ENCODE measurements at regions not wholly inside any gene's neighbourhood (a gene's known extent, or its start where the extent isn't known, plus 50 kb on each side); places are given as distances from the start of the nearest gene placed in this dataset.
"Not testable (repeated sequence)": the region's sequence is repeated elsewhere in the genome, so short reads cannot be mapped to it uniquely, and the experiment has no call there.

DNA sequence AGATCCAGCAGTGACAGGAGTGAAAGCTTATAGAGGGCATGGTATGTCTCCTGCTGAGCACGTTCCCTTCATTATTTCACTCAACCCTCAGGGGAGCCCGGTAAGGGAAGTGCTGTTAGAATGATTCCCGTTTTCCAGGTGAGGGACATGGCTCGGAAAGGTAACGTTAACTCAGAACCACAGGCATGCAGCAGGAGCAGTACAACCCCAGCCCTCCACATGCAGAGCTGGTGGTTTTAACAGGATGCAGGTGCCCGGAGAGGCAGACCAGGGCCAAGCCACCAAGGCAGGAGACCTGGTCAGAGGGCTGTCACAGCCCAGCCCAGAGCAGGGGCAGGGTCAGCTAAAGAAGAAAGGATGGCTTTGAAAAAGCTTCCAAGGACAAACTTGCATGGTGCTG lies 268.5 kb downstream of the SH3BP4 start:
- DNase-seq, result no peak

DNA sequence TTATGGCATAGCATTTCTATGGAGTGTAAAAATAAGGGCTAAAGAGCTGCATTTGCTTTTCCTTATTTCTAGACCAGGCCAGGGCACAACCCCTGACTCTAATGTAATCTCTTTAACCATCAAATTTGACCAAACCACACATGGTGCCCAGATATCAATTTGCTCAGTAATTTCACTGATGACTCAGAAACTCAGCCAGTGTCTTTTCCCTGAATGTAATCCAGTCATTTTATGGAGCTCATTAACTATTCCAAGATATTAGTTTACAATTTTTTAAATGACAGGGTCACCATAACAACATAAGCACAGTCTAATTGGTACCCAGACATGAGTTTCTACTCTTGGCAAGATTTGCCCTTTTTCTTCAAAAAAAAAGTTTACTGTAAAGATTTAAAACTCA lies 270.8 kb upstream of the AGAP1 start:
- no peak for DNase-seq

DNA sequence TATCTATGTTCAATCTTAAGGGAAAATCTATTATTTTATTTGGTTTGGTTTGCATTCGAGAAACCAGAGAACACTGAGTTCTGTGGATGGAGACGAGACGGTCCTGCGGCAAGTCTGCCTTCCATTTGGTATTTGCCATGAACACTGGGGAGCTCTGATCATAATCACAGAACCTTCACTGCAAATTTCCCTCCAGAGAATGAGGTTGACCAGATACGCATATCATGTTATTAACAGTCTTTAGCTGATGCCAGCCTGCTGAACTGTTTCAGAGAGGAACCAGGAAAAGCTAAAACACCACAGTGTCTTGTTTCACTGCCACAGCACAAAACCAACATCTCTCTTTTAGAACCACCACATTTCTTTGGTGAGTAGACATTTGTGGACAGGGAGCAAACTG lies 269.4 kb upstream of the AGAP1 start:
- DNase-seq, result no peak

DNA sequence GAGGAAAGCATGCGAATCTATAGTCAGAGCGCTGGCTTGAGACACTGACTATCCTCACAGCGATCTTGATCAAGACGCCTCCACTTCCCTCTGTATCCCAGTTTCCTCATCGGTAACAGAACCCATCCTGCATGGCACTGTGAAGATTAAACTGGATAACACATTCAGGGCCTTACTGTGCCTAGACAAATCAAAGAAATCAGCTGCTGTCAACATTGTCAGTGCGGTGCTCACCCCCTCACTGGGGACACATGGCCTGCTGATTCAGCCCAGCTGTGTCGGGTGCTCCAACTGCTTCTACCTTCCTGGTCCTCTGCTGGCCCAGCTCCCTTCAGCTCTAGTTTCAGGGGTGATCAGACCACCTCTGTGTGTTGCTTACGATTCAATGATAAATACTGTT lies 268.6 kb upstream of the AGAP1 start:
- no peak for DNase-seq

DNA sequence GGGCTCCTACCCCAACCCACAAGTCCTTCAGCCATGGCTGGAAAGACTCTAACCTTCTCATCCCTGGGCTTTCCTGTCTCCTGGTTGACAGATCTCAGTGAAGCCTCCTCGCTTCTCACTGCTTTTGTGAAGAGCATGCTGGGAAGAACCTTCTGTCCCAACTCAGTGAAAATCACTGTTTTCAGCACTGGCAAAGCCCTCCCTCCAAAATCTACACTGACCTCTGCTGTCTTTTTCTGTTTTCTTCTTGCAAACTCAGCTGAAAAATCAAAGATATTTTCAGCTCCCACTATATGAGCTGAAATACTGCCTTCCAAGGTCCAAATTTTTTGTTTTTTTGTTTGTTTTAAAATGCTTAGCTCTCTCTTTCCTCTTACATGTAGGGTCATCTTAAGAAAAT lies 266.3 kb upstream of the AGAP1 start:
- DNase-seq, result no peak

DNA sequence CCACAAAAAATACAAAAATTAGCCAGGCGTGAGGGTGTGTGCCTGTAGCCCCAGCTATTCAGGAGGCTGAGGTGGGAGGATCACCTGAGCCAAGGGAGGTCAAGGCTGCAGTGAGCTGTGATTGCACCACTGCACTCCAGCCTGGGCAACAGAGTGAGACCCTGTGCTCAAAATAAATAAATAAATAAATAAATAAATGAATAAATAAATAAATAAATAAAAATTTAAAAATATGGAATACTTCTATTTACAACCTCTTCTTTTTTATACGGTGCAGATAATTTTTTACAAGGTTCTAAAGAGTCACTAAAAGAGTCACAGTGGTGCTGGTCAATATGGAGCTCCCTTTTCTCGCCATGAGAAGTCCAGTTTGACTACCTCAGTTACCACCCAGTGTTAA lies 265.4 kb upstream of the AGAP1 start:
- not testable (repeated sequence) for DNase-seq

DNA sequence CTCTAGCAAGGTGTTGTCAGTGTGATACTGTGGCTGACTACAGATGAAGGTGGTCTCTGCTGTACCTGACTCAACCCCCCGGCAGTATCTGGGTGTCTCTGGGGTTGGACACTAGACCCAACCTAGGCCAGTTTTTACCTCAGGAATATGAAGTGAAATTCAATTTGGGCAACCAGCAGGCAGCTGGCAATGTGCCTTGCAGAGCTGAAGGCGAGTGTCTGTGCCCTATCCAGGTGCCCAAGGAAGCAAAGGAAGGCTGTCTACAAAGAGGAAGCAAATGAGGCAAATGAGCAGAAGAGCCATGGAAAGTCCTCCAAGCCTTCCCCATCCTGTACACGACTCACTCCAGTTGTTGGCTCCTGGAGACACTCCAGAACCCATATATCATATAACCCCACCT lies 264.6 kb upstream of the AGAP1 start:
- DNase-seq, result no peak

DNA sequence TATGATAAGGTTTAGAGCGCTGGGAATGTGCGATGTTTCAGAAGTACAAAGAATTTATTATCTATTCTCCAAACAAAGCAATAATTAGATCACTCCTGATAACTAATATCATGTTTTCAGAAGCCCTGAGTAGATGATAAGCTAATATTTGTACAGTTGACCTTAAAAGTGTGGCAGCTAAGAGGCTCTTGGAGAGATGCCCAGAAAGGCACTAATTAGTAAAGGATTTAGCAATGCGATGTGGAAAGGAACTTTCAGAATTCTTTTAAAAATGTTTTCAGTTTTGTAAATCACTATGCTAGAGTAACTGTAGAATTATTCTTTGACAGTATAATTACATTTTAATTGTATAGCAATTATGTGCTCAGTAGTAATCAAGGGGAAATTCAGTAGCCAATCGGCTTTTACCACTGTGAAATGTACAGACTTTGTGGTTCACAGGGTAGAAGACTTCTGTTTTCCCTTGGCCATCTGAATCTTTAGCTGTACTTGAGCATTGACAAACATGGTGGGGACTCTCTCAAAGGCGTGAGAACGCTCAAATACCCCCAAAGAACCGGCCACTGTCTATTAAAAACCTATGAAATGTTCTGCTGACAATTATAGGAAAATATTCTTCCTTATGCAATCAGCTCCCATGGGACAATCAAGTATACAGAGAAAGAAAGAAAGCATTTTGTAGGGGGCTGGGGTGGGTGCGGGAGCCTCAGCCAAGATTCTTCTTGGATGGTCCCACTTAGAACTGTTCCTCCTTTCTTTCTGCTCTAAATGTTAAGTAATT lies 262.8 kb upstream of the AGAP1 start:
- no peak for DNase-seq

DNA sequence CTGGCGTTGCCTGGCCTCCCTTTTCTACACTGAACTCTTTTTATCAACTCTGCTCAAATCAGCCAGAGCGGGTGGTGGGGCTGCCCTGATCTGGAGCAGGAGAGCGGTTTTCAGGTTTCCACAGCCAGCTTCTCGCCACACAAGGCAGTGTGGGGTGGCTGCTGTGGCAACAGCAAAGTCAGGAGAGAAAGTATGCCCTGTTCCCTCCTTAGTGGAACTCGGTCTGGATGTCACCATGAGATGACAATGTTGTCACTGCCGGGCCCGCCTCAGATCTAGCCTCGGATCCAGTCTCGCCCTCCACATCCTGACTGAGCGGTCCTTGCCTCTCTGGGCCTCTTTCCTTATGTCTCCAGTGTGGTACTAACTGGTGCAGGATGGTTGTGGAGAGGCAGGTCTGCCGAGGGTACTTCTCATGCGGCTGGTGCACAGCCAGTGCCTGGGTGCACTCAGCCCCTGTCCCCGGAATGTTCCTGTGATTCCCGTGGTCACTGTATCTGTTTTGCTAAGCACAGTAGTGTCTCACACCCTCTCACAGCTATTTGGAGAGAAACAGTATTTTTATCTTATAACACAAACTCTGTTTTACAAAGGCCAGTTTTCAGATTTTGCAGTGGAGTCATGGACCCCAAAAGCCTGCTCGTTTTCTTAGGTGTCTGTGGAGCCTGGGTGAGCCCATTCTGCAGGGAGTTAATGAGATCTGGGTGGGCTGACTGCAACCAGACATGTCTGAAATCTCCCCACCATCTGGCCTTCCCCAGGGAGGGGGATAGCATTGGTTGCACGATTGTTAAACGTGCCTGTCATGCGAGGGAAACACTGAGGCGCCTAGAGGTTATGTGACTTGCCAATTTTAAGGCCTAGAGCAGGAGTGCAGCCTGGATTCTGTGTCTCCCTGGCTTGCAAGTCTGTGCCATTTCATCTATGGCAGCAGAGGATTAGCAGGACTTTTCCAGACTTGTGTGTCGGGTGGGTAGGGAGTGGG lies 261.1 kb upstream of the AGAP1 start:
- DNase-seq, result no peak

DNA sequence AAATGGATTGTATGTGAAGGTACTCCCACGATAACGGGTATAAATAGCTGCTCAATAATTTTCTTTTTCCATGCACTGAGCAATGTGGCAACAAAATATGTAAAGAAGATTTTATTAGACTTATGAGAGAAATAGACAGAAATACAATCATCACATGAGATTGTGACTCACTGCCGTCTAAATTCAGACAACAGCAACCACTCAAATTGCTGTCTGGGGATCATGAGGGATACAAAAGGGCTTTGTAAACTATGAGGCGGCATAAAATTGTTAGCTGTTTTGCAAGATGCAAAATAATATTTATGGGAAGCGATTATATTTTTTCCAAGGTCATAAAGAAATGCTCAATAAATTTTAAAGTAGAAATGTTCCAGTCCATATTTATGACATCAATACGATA lies 259.1 kb upstream of the AGAP1 start:
- no peak for DNase-seq

DNA sequence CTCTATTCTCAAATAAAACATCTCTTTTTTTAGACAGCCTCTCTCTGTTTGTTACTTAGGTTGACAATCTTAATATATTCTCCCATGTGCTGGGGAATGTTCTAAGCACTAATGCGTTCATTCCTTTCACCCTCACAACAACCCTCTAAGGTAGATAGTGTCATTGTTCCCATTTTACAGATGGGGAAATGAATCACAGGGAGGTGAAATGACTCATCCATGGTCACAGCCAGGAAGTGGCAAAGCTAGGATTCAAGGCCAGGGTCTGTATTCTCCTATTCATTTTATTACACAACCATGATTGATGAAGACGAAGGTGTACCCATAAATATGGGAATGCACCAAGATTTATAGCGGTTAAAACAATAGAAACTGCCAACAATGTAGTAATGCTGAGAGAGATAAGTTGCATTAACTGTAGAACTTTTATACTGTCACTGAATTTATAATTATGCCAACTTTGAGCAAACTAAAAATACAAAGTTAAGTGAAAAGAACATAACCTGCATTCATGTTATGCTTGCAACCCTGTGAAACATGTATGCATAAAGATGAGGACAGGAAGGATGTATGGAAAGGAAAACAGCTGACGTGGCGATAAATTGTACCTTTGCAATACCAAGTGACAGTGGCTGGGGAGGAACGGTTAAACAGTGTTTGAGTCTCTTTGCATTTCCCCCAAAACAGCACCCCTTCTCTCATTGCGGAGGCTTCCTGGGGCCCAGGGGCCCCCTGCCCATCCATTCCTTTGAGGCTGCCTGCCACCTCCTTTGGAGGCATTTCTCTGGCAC lies 257.7 kb upstream of the AGAP1 start:
- DNase-seq, result no peak

DNA sequence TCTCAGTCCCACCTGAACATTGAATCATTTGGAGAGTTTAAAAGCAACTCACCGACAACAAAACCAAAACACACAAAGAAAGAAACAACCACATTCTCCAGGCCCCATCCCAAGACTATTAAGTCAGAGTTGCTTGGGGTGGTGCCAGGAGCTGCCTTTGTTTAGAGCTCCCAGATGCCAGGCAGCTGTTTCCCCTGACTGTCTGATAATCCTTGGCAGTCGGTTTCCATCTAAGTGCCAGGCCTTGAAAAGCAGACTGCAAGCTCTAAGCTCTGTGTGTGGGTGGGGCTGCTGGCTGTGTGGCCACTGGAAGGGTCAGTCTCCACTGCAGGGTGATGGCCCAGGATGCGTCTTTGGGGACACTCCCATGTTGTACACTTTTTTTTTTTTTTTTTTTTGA lies 255.3 kb upstream of the AGAP1 start:
- DNase-seq, result no peak

DNA sequence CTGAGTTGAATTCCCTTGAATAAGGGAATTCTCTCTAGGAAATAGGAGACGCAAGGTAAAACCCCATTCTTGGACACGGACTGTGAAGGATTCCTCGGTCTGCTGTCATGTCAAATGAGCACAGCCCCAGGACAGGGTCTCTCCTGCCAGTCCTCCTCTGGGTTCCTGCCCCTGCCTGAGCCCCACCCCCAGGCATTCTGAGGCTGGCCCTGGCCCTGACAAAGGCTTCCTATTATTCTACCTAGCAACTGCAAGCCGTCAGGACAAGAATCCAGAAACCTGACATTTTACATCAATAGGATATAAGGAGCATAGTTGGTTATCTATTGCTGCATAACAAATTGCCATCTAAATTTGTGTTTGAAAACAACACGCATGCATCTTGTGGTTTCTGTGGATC lies 253.3 kb upstream of the AGAP1 start:
- no peak for DNase-seq

DNA sequence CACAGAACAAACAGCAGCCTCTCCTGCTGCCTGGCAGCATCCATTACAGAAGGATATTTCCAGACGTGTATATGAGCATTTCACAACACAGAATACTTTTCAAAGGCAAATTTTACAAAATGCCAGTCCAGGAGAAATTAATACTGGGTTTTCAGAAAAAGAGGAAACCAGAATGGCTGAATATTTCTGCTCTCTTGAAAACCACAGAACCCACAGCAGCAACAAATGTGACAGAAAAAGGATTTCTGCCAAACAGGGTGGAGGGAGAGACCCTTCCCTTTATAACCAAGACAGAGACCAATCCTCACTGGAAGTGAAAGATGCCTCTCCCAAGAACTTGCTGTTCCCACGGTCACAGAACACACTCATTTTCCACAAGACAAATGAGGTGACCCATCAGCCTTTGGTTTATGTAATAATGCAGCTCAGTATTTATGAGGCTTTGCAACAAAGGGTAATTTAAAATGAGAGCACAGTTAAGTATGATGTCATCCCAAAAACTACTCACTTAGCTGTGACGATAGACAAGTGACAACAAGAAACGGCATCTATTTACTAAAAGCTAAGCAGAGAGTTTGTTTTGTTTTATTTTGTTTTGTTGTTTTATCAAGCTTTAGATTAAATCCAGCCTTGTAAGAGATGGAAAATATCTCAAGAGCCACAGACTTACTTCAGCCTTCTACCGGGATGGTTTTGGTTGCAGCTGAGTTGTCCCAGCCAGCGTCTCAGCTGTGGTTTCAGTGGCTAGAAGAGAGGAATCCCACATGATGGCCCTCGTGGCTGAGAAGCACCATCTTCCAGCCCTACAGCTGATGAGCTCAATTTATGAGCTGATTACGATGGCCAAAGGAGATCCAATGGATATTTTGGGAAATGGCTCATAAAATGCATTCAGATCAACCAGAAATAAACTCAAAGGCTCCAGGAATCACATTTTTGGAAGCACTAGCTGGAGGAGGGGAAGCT lies 249.3 kb upstream of the AGAP1 start:
- DNase-seq, result no peak

DNA sequence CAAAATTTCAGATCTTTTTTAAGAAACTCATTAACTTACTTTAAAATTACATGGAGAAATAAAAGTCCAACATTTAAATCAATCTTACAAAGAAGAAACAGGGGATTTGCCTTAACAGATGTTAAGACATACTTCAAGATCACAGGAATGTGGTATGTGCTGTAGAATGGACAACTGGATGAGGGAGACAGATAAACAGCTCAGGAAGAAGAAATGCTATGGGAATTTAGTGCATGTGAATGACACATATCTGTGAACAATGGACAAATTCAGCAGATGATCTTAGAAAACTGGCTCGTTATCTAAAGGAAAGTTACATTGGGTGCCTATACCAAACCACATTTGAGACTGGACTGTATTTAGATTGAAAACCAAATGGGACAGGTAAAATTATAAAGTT lies 246.8 kb upstream of the AGAP1 start:
- no peak for DNase-seq

DNA sequence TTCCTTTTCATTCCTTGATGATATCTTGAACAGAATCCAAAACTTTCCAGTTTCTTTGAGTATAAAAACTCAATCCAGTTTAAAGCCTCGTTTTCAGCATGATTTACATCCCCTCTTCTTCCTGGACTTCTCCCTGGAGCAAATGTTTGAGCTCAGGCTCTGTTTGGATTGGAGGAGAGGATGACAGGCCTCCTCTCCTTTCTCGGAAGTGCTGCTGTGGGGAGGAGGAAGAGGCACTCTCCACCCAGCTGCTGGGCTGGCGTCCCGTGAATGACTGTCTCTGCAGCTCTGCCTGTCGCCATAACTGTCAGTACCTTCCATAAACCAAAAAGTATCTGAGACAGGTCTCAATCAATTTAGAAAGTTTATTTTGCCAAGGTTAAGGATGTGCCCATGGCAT lies 238.2 kb upstream of the AGAP1 start:
- no peak for DNase-seq

DNA sequence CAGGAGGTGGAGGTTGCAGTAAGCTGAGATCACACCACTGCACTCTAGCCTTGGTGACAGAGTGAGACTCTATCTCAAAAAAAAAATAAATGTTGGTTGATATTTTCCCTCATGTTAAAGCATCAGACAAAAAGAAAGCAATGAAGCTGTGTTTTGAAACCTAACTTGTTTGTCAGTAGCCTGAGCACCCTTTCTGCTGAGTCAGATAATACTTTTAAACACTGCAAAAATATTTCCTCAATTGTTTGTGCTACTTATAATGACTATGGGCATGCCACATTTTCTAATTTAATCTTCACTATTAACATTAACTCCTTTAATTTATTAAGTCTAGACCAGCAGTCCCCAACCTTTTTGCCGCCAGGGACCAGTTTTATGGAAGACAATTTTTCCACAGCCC lies 236.3 kb upstream of the AGAP1 start:
- DNase-seq, result no peak

DNA sequence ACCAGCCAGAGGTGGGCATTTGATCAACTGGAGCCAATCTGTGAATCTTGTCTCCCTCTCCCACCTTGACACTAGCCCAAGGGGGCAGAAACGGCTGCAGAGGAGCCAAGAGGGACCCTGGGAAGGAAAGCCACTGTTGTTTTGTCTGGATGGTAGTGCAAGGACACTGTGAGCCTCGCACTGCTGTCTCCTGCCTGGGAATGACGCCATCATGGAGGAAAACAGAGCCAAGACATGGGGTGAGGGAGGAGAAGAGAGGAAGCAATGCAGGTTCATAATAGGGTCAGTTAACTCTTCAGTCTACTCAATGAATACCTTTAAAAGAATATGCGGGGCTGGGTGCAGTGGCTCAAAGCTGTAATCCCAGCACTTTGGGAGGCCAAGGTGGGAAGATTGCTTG lies 231.1 kb upstream of the AGAP1 start:
- DNase-seq, result no peak

DNA sequence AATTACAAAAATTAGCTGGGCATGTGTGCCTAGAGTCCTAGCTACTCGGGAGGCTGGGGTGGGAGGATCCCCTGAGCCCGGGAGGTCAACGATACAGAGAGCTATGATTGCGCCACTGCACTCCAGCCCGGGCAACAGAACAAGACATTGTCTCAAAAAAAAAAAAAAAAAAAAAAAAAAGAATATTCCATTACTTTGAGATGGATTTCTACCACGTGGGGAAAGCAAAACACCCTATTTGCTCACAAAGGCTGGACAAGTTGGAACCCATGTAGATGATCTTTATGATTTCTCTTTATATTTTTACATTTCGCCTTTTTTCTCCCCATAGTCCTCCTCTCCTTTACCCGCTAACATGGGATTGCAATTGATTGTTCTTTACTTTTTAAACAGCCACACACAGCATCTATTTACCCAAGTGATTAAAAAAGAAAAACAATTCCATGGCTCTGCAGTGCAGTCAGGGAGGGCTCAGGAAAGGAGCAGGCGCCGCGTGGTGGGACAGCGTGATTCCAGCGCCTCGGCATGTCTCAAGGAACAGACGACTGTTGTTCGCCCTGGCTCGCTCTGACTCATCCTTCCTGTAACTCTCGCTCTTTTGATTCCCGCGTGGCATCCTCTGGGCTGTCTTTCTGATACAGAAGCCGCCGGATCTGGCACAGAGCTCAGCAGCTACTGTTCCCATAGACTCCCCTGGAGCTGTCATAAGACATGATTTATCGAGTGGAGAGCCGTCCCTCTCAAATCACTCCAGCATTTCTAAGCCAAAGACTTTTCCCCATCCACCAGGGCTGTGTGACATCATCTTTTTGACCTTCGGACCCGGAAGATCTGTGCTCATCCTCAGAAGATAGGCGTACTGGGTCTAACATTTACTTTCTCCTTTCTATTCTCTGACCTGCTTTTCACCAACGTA lies 230.4 kb upstream of the AGAP1 start:
- no peak for DNase-seq

DNA sequence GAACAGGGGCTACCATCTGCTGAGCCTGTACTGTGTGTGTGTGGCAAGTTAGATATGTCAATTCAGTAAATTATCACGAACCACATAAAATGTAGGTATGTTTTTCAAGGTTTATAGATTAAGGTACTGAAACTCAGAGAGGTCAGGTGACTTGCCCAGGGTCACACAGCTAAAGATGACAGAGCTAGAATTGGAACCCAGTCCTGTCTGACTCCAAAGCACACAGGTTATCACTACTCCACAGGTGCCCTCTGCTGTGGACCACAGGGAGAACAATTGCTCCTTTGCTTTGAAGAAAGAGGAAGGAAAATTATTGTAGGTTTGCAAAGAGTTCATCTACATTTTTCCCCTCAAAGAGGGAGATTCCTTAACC lies 229.7 kb upstream of the AGAP1 start:
- DNase-seq, result no peak

DNA sequence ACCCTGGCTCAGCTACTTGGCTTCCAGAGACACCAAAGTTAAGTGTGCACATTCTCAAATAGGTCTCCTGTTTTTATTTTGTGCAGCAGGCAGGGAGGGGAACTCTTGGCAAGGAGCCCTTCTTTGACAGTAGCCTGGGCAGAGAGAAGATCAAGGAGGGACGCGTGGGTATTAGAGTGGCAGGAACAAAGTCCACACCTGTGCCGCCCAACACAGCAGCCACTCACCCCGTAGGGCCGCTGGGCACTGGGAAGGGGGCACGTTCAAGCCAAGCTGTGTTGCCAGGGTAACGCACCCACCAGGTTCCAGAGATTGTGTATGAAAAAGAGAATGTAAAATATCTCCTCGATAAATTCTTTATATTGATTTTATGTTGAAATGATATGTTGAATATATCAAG lies 229.3 kb upstream of the AGAP1 start:
- DNase-seq, result no peak

Data from suppressor macrophage treated with lipopolysaccharide for 4 hours (primary cell).